HEK293T (cell line): ENCODE measurements at regions not wholly inside any gene's neighbourhood (a gene's known extent, or its start where the extent isn't known, plus 50 kb on each side); places are given as distances from the start of the nearest gene placed in this dataset.

ENCODE experiments used
- CTCF ChIA-PET: fragments of 350-600 bp; formaldehyde crosslinking; extraction: SDS; loops from one replicate; lab custom pipeline; 2021; ENCODE audit warnings: antibody characterized with exemption, inconsistent platforms; lab: Yijun Ruan, JAX
- POLR2A ChIA-PET: fragments of 350-600 bp; formaldehyde crosslinking; extraction: SDS; loops from one replicate; lab custom pipeline; 2020; ENCODE audit warnings: antibody characterized with exemption, inconsistent platforms; lab: Yijun Ruan, JAX
- DNase-seq: peaks from one replicate; pipeline ENCODE4 v3.0.0; 2012; ENCODE audit warnings: mixed read lengths; ENCODE audit errors: extremely low spot score
- ARNT ChIP-seq: fragments of 450-650 bp; IDR thresholded peaks from 2 replicates; pipeline ENCODE4 v1.6.1; 2017; ENCODE audit warnings: mild to moderate bottlenecking
- BHLHE40 ChIP-seq: fragments of 450-650 bp; IDR thresholded peaks from 2 replicates; pipeline ENCODE4 v1.6.1; 2016; ENCODE audit warnings: mild to moderate bottlenecking, moderate library complexity, borderline replicate concordance
- CTBP1 ChIP-seq: fragments of 450-650 bp; IDR thresholded peaks from 2 replicates; pipeline ENCODE4 v1.6.1; 2016; ENCODE audit warnings: borderline replicate concordance
- ELF4 ChIP-seq: fragments of 450-650 bp; IDR thresholded peaks from 2 replicates; pipeline ENCODE4 v1.6.1; 2017; ENCODE audit warnings: antibody characterized with exemption
- FOXA1 ChIP-seq: fragments of 450-650 bp; IDR thresholded peaks from 2 replicates; pipeline ENCODE4 v1.6.1; 2016; ENCODE audit warnings: mild to moderate bottlenecking
- FOXK2 ChIP-seq: fragments of 450-650 bp; IDR thresholded peaks from 2 replicates; pipeline ENCODE4 v1.6.1; 2016; ENCODE audit warnings: mild to moderate bottlenecking
- FOXM1 ChIP-seq: fragments of 450-650 bp; IDR thresholded peaks from 2 replicates; pipeline ENCODE4 v1.6.1; 2017; ENCODE audit warnings: mild to moderate bottlenecking, borderline replicate concordance
- HDGF ChIP-seq: fragments of 450-650 bp; IDR thresholded peaks from 2 replicates; pipeline ENCODE4 v1.6.1; 2017; ENCODE audit warnings: antibody characterized with exemption, borderline replicate concordance
- L3MBTL2 ChIP-seq: fragments of 450-650 bp; conservative IDR thresholded peaks from 2 replicates; pipeline ENCODE4 v1.6.1; 2016; ENCODE audit warnings: mild to moderate bottlenecking
- LEF1 ChIP-seq: fragments of 450-650 bp; IDR thresholded peaks from 2 replicates; pipeline ENCODE4 v1.6.1; 2017; ENCODE audit warnings: mild to moderate bottlenecking, borderline replicate concordance
- NFRKB ChIP-seq: fragments of 450-650 bp; IDR thresholded peaks from 2 replicates; pipeline ENCODE4 v1.6.1; 2016; ENCODE audit warnings: mild to moderate bottlenecking, moderate library complexity
- SP1 ChIP-seq: fragments of 450-650 bp; IDR thresholded peaks from 2 replicates; pipeline ENCODE4 v1.6.1; 2017
- SUZ12 ChIP-seq: fragments of 450-650 bp; IDR thresholded peaks from 2 replicates; pipeline ENCODE4 v1.6.1; 2016; ENCODE audit warnings: mild to moderate bottlenecking
- TARDBP ChIP-seq: fragments of 450-650 bp; IDR thresholded peaks from 2 replicates; pipeline ENCODE4 v1.6.1; 2016
- ZNF384 ChIP-seq: fragments of 450-650 bp; IDR thresholded peaks from 2 replicates; pipeline ENCODE4 v1.6.1; 2016
- TF ChIP-seq, protein P1 (sequence below): fragments of 450-650 bp; IDR thresholded peaks from 2 replicates; pipeline ENCODE4 v1.6.1; 2016

- POLR2A ChIA-PET, result no interaction called here
- CTCF ChIA-PET, result no interaction called here
- TF ChIP-seq FOXM1 (no peak), FOXK2 (no peak), ELF4 (no peak), BHLHE40 (no peak), CTBP1 (no peak)
- TF ChIP-seq, protein P1, sequence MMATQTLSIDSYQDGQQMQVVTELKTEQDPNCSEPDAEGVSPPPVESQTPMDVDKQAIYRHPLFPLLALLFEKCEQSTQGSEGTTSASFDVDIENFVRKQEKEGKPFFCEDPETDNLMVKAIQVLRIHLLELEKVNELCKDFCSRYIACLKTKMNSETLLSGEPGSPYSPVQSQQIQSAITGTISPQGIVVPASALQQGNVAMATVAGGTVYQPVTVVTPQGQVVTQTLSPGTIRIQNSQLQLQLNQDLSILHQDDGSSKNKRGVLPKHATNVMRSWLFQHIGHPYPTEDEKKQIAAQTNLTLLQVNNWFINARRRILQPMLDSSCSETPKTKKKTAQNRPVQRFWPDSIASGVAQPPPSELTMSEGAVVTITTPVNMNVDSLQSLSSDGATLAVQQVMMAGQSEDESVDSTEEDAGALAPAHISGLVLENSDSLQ, result no peak
Measured at GRCh38 chr20:24049081-24049480, 60.5 kb upstream of the GGTLC1 start.

GRCh38 chr20:24048024-24048611 is 59.5 kb upstream of the GGTLC1 start:
- no peak for DNase-seq
- TF ChIP-seq BHLHE40, result no peak
- no peak for TF ChIP-seq CTBP1
- no peak for TF ChIP-seq SUZ12
- no peak for TF ChIP-seq FOXM1
- no peak for TF ChIP-seq TARDBP
- TF ChIP-seq LEF1, result no peak
- TF ChIP-seq NFRKB, result no peak
- no peak for TF ChIP-seq HDGF
- TF ChIP-seq ELF4, result no peak
- TF ChIP-seq L3MBTL2, result no peak
- TF ChIP-seq, protein P1, result no peak
- TF ChIP-seq ARNT, result no peak
- TF ChIP-seq SP1, result no peak
- no peak for TF ChIP-seq FOXA1
- ChIA-PET CTCF (no interaction called here), POLR2A (no interaction called here)

More at GRCh38 chr20:24049081-24049480, 60.5 kb upstream of the GGTLC1 start:
- no peak for DNase-seq

DNA sequence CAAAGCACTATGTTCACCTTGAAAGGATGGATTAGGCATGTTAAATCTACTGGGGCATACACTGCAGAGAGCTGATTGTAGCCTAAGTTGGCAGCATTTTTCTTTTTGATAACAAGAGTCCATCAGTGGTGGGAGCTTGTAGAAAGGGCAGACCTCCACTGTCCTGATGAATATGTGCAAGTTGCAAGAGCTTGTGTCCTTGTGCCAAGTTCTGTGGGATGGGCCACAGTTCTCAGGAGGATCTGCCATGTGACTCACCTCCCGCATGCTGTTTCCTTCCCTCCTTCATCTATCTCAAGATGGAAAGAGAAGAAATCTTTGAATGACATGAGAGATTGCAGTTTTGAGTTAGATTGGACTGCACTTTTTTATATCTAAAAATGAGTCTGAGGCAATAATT is 58.3 kb upstream of the GGTLC1 start:
- POLR2A ChIA-PET, result no interaction called here
- TF ChIP-seq ELF4 (no peak), FOXA1 (no peak), LEF1 (no peak), FOXM1 (no peak), SP1 (no peak), BHLHE40 (no peak), NFRKB (no peak), TARDBP (no peak), L3MBTL2 (no peak), ZNF384 (no peak), HDGF (no peak)
- DNase-seq, result no peak
- CTCF ChIA-PET, result no interaction called here

GRCh38 chr20:24045621-24046318 is 57.2 kb upstream of the GGTLC1 start:
- POLR2A ChIA-PET, result no interaction called here

DNA sequence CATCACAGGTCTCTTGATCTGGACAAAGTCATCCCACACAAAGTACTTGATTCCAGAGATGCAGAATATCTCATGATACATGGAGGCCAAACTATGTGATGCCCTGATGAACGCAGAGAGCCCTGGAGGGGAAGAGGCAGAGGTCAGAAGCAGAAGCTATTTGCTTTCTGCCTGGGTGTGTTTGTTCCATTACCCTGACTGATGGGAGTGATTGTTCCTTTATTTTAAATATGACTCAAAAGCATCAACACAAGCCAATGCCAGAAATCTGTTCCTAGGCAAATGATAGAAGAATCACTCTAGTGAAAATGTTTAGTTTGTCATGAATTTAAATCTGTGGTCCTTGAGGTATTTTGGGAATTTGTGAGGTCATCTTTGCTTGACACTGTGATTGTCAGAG is 54.7 kb upstream of the GGTLC1 start:
- DNase-seq, result no peak
- CTCF ChIA-PET, result no interaction called here
- POLR2A ChIA-PET, result no interaction called here
- TF ChIP-seq SUZ12 (no peak), HDGF (no peak), BHLHE40 (no peak), L3MBTL2 (no peak), FOXA1 (no peak), ZNF384 (no peak), ELF4 (no peak), NFRKB (no peak)
- TF ChIP-seq, protein P1, result no peak

More at GRCh38 chr20:24045621-24046318, 57.2 kb upstream of the GGTLC1 start:
- no peak for DNase-seq
- CTCF ChIA-PET, result no interaction called here
- TF ChIP-seq FOXA1 (no peak), SP1 (no peak), L3MBTL2 (no peak), TARDBP (no peak), BHLHE40 (no peak), NFRKB (no peak), HDGF (no peak), FOXM1 (no peak), FOXK2 (no peak), LEF1 (no peak), ELF4 (no peak), CTBP1 (no peak), SUZ12 (no peak), ARNT (no peak), ZNF384 (no peak)
- TF ChIP-seq, protein P1, result no peak

- DNase-seq, result no peak
- POLR2A ChIA-PET, result no interaction called here
- CTCF ChIA-PET, result no interaction called here
- TF ChIP-seq FOXA1 (no peak), ELF4 (no peak), FOXK2 (no peak), ZNF384 (no peak), L3MBTL2 (no peak), LEF1 (no peak), CTBP1 (no peak), ARNT (no peak), NFRKB (no peak), FOXM1 (no peak), HDGF (no peak), SUZ12 (no peak), BHLHE40 (no peak)
- TF ChIP-seq, protein P1, result no peak
Measured at GRCh38 chr20:24042646-24043045, 54.1 kb upstream of the GGTLC1 start.
